NCI-H446 (cell line): ENCODE measurements at regions not wholly inside any gene's neighbourhood (a gene's known extent, or its start where the extent isn't known, plus 50 kb on each side); places are given as distances from the start of the nearest gene placed in this dataset.
"Not testable (repeated sequence)": the region's sequence is repeated elsewhere in the genome, so short reads cannot be mapped to it uniquely, and the experiment has no call there.

Experiments
- DNase-seq, 2 experiments: peaks; one replicate each; lab custom pipeline; 2025; lab: John Stamatoyannopoulos, UW

- no peak for DNase-seq
Observed at GRCh38 chr4:108458681-108459080, 161.7 kb upstream of the RPL34 start.

DNA sequence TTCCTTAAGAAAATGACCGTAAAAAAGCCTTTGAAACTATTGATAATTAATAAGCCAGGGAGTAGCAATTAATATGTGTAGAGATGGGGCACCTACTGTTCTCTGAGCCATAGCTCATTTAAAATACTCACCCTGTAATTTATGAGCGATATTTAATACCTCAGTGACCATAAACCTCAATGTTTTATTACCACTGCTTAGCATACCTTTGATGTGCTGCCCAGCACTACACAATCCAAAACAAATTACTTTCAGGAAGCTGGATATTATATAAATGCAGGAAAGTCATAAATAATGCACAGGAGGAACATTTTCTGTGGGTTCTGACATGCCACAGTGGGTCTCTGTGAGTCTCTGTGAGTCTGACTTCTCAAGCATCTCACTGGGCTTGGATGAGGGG lies 166.1 kb upstream of the RPL34 start:
- no peak for DNase-seq

DNA sequence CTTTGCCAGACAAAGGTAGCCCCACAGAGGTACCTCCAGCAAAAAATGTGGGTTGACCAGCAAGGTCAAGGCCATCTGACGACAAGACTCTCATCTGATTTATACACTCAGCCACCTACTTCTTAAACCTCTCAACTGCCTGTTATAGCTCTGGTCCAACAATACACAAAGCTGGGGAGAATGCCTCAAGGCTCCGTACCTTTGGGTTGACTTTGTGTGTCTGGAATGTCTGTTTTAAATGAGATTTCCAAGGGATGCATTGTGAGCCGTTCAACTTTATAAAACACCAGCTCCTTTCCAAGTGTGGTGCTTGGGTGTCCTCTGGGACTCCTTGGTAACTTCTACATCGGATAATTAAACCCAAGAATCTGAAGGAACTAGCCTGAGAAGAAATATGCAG lies 167.0 kb upstream of the RPL34 start:
- DNase-seq = no peak

DNA sequence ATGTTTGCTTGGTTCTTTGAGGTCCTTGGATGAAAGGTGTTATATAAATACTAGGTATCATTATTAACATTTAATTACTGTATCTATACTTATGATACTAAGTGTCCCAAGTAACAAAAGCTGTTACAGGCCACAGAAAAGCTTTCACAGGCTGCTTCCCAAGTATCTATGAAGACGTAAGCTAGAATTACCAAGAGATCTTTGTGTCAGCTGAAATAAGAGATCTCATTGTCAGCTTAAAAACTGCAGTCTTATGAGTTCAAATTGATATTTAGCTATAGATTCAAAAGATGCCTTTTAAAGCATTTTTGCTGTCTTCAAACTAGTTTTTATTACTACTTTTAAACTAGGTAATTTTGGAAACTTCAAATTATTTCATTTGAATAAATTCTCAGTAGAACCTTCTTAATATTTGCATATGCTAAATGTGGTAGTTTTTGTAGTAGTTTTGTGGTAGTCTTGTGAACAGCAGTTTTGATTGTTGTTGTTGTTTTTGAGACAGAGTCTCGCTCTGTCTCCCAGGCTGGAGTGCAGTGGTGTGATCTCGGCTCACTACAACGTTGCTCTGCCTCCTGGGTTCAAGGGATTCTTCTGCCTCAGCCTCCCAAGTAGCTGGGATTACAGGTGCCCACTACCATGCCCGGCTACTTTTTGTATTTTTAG lies 170.0 kb upstream of the RPL34 start:
- DNase-seq = no peak

DNA sequence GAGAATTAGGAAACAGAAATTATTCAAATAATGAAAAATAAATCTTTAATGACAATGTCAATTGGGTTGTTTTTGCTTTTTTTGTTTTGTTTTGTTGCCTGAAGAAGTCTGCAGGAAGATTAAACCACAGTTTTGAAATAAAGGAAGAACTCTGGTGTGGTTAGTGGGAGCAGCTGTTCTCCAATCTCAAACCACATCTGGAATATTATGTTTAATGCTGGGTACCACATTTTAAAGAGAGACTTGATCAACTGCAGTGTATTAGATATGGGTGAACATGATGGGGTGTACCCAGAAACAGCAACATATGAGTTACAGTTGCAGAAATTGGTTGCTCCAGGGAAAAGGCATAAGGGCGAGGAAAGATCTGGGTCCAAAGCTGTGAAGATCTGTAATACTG lies 171.2 kb upstream of the RPL34 start:
- DNase-seq = no peak

DNA sequence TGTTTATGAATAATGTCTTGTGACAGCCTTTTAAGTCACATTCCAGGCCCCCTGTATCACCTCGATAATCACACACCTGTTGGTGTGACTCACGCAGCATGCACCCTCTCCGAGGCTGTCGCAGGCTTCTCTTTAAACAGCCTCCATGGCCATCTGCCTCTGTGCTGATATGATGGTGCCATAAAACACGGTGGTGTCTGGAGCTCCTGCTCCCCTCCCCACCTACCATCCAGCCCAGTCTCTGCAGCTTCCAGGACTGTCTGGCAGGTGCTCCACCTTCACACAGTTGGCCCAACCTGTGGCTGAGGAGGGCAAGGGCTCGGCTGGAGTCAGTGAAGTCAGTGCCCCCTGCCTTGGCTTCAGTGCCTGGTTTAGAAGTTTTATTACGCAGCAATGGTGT lies 173.8 kb upstream of the RPL34 start:
- DNase-seq = no peak

- DNase-seq = no peak
Observed at GRCh38 chr4:108445716-108446115, 174.7 kb upstream of the RPL34 start.

DNA sequence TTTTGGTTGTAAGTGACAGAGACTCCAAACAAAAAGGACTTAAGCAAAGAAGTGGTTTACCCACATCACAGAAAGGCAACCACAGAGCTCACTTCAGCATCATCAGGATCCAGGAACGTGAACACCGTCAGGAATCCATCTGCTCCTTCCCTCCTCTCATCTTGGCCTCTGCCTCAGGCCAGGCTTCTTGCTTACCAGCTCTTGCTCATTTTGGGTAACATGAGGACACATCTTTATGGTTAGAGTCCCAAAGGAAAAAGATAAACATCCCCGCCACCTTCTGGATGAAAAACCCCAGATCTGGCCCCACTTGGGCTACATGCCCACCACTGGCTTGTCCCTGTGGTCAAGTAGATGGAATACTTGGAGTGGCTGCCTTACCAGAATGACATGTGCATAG lies 176.8 kb upstream of the RPL34 start:
- DNase-seq = no peak

- DNase-seq = no peak
Observed at GRCh38 chr4:108433832-108434231, 186.5 kb upstream of the RPL34 start.

DNA sequence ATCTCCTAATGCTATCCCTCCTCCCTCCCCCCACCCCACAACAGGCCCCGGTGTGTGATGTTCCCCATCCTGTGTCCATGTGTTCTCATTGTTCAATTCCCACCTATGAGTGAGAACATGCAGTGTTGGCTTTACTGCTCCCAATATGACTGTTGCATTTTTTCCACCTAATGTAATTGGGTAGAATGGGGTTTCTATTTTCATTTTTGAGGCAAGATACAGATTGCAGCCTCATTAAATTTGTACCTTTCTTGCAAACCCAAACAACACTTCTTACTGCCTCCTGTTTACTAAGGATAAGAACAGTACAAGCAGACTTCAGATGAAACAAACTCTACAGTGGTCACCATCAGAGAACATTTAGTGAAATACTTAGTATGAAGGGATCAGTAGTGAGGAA lies 187.0 kb upstream of the RPL34 start:
- not testable (repeated sequence) for DNase-seq

GRCh38 chr4:108432418-108432817 lies 188.0 kb upstream of the RPL34 start:
- no peak for DNase-seq

DNA sequence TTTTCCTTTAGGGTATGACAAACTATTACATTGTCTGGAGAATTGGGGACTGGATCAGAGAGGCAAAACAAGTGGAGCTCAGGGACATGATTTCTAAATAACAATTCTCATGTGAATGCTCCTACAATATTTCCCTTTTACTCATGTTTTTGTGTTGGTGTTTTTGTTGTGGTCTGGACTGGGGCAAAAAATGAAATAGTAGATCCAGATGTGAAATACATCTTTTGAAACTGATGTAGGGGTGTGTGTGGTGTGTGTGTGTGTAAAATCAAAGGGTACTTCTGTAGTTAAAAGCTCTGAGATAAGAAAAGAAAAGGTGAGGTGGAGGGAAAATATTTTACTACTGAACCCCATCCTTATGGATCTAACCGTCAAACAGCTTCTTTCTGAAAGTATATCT lies 188.4 kb upstream of the RPL34 start:
- no peak for DNase-seq

GRCh38 chr4:108430921-108431320 lies 189.5 kb upstream of the RPL34 start:
- no peak for DNase-seq

GRCh38 chr4:108429662-108430061 lies 190.7 kb upstream of the RPL34 start:
- no peak for DNase-seq

DNA sequence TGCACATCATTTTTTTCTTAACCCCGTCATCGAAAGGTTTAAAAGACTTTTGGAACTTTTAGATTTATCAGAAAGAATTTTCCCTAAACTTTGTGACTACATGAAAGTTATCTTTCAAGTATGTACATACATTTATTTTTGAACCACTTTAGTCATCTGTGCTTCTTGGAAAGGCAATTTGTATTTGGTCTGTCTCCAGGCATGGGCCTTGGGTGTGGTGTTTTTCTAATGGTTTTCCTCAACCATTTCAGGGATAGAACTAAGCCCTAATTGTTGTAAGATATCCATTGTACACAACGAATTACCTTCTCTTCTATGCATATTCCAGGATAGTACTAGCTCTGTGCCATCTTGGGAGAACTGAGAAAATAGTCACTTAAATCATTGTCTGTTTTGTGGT lies 191.5 kb upstream of the RPL34 start:
- DNase-seq = no peak

DNA sequence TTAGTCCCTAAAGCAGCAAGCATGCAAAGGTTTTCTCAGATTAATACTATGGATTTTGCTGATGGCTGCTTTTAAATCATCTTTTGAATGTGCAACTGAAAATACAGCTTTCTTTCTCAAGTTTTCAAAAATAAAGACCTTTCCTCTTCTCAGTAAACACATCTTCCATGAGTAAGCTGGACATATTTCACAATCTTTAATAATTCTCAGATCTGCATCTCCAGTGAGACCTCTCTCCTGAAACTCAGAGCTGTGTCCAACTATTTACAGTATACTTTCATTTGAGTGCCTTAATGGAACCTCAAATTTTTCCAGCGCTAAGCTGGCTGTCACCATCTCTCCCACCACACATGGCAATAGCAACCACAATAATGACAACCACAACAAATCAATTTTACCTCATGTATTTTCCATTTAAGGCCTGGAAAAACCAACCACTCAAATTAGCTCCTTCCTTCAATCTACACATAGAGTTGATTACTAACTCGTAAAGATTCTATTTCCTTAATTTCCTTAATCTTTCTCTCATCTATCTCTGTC lies 192.4 kb upstream of the RPL34 start:
- no peak for DNase-seq

- no peak for DNase-seq
Observed at GRCh38 chr4:108426493-108426892, 193.9 kb upstream of the RPL34 start.

- DNase-seq = no peak
Observed at GRCh38 chr4:108425988-108426387, 194.4 kb upstream of the RPL34 start.

GRCh38 chr4:108417923-108418322 lies 202.5 kb upstream of the RPL34 start:
- DNase-seq = no peak

DNA sequence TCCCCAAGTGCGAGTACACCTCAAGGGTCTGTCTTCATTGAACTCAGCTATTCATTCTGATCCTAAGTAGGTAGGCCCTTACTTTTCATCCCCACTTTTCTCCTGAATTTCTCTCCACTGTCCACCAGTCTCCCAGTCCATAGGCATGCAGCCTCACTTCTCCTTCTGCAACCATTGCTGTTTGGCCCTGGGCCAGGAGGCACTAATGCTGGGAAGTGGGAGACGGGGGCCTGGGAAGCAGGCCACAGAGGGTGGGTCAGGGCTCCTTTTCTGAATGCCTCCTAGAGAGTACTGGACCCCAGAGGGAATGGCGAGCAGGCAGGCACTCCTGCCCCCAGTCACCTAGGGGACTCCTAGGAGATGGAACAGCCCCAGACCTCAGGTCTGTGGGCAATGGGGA lies 203.5 kb upstream of the RPL34 start:
- no peak for DNase-seq

DNA sequence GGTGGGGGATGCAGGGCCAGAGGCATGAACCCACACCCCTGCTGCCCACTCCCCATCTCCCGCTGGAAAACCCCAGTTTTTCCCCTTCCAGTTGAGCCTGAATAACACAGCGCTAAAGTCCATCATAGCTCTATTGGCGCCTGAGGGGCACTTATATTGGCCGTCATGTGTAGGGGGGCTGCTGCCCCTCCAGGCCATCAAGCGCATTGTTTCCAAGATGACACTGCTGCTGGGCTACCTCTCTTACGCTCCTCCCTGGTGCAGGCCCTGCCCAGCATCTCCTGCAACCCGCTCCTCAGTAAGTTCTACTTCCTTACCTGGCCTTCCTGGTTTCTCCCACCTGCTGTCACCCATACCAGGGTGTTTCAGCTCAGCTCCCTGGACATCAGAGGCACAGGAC lies 205.0 kb upstream of the RPL34 start:
- no peak for DNase-seq

GRCh38 chr4:108411836-108412235 lies 208.5 kb upstream of the RPL34 start:
- no peak for DNase-seq

- not testable (repeated sequence) for DNase-seq
Observed at GRCh38 chr4:108409691-108410090, 210.7 kb upstream of the RPL34 start.

DNA sequence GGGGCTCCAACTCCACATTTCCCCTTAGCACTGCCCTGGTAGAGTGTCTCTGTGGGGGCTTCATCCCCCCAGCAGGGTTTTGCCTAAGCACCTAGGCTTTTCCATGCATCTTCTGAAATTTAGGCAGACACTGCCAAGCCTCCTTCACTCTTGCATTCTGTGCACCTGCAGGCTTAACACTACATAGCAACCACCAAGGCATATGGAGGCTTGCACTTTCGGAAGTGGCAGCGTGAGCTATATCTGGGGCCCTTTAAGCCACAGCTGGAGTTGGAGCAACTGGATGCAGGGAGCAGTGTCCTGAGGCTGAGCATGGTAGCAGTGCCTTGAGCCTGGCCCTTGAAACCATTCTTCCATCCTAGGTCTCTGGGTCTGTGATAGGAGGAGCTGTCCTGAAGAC lies 214.8 kb upstream of the RPL34 start:
- no peak for DNase-seq
